ENCODE measurements at regions not wholly inside any gene's neighbourhood (a gene's known extent, or its start where the extent isn't known, plus 50 kb on each side); places are given as distances from the start of the nearest gene placed in this dataset.

DNA sequence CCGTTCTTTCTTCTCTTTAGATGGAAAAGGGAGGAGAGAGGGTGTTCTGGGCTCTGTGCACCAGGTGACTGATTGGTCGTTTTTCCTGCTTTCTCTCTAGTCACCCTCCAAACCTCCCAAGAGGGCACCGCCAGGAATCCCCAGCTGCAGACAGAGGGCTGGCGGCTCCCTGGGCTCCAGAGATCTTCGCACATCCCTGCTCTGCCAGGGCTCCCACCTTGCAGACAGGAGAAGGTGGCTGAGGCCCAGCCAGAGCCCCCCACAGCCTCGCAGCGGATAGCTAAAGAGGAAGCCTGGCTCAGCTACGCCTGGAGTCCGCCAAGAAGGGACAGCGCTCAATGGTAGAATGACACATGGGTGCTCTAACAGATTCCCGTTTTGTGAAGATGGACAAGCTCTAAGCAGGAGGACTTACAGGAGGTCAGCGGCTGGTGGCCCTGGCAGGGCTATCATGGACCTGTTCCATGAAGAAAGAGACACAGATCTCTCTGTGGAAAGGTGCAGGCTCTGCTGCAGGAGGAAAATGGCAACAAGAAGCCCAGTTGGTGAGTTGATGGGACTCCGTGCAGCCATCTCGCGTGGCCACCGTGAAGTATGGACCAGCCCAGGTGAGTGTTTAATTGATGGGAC is 976.9 kb downstream of the BRD1 start:
- no peak for DNase-seq
- Histone ChIP-seq H3K27ac (ENCODE audit: insufficient read depth, low read length, poor library complexity, severe bottlenecking) (no peak overlapping the region), H3K36me3 (ENCODE audit: control insufficient read depth, insufficient read depth, low read length) (no peaks in the 10 kb centered on the region), H3K9me3 (ENCODE audit: control insufficient read depth in 2 of 2, low read length in 2 of 2) (no peaks in the 10 kb centered on the region), H3K4me3 (ENCODE audit: low read depth, low read length) (no peak overlapping the region), H3K27me3 (ENCODE audit: control insufficient read depth, insufficient read depth, low read length) (no peaks in the 10 kb centered on the region), H3K4me1 (ENCODE audit: control insufficient read depth, insufficient read depth, low read length, poor library complexity, severe bottlenecking) (no peaks in the 10 kb centered on the region)
- Mint-ChIP-seq H3K27me3 (peaks cover 5% of the 10 kb centered on the region), H3K36me3 (no peaks in the 10 kb centered on the region), H3K4me3 (no peak overlapping the region), H3K27ac (no peak overlapping the region), H3K9me3 (peaks cover 0 to 1% (median 0%) of the 10 kb centered on the region in 7 donors), H3K4me1 (no peaks in the 10 kb centered on the region)
- no peak for ATAC-seq (ENCODE audit: low read depth in 2 of 2)

DNA sequence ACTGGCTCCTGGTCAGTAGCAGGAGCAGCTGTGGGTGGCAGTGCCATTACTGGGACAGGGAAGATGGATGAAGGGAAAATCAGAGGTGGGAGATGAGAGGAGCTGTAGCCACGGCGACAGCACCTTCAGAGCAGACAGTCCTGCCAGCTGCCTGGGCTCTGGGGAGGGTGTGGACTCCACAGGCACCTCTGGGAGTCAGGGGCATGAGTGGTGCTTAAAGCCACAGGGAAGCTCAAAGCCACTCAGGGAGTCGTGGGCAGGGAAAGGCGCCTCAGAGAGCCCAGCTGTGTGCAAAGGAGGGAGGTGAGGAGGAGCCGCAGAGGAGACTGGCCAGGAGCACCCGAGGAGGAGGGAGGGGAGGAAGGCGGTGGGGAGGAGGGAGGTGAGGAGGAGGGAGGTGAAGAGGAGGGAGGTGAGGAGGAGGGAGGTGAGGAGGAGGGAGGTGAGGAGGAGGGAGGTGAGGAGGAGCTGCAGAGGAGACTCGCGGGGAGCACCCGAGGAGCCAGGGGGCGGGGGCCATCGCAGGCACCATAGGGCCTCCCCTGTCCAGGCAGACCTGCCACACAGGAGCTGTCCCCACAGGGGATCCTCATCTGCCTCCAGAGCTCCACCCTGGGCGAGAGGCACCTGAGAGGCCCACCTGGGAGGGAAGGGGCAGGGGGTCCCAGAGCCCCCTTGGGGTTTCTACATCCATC is 977.6 kb downstream of the BRD1 start:
- H3K4me1 Mint-ChIP-seq: no peaks in the 10 kb centered on the region
- no peak overlapping the region for H3K27ac Mint-ChIP-seq
- peaks cover 0 to 1% (median 0%) of the 10 kb centered on the region in 7 donors for H3K9me3 Mint-ChIP-seq
- no peaks in the 10 kb centered on the region for H3K27me3 ChIP-seq (ENCODE audit: control insufficient read depth, insufficient read depth, low read length)
- DNase-seq: no peak
- no peaks in the 10 kb centered on the region for H3K9me3 ChIP-seq (ENCODE audit: control insufficient read depth in 2 of 2, low read length in 2 of 2)
- H3K4me3 Mint-ChIP-seq: no peak overlapping the region
- no peak overlapping the region for H3K27ac ChIP-seq (ENCODE audit: insufficient read depth, low read length, poor library complexity, severe bottlenecking)
- no peak overlapping the region for H3K4me3 ChIP-seq (ENCODE audit: low read depth, low read length)
- H3K36me3 ChIP-seq (ENCODE audit: control insufficient read depth, insufficient read depth, low read length): no peaks in the 10 kb centered on the region
- H3K36me3 Mint-ChIP-seq: no peaks in the 10 kb centered on the region
- H3K27me3 Mint-ChIP-seq: peaks cover 5% of the 10 kb centered on the region
- ATAC-seq (ENCODE audit: low read depth in 2 of 2): no peak
- no peaks in the 10 kb centered on the region for H3K4me1 ChIP-seq (ENCODE audit: control insufficient read depth, insufficient read depth, low read length, poor library complexity, severe bottlenecking)

DNA sequence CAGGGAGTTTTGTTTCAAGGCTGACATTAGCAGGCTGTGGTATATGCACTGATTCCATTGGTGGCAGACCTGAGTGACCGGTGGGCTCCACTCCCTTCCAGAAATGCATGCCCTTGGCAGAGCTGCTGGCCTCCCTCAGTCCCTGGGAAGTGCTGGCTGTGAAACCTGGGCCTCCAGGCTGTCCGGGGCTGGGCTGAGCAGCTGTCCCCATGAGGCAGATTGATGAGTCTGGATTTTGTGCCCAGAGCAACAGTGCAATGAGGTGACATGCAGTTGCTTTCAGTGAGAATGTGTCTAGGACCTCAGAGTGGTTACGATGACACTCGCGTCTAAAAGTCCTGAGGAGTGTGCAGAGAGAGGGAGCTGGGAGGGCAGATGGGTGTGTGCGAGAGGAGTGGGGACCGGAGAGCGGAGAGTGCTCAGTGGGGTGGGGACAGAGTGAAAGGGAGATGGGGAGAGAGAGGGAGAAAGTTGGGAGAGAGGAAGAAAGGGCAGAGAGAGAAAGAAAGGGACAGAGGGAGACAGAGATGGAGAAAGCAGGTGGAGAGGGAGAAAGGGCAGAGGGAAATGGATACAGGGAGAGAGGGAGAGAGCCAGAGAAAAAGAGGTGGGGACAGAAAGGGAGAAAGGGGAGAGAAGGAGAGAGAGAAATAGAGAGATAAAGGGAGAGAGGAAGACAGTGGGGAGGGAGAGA is 978.3 kb downstream of the BRD1 start:
- Histone ChIP-seq H3K27ac (ENCODE audit: insufficient read depth, low read length, poor library complexity, severe bottlenecking) (no peak overlapping the region), H3K4me1 (ENCODE audit: control insufficient read depth, insufficient read depth, low read length, poor library complexity, severe bottlenecking) (no peaks in the 10 kb centered on the region), H3K27me3 (ENCODE audit: control insufficient read depth, insufficient read depth, low read length) (no peaks in the 10 kb centered on the region), H3K4me3 (ENCODE audit: low read depth, low read length) (no peak overlapping the region), H3K9me3 (ENCODE audit: control insufficient read depth in 2 of 2, low read length in 2 of 2) (no peaks in the 10 kb centered on the region), H3K36me3 (ENCODE audit: control insufficient read depth, insufficient read depth, low read length) (no peaks in the 10 kb centered on the region)
- peaks cover 0 to 3% (median 0%) of the 10 kb centered on the region in 7 donors for H3K9me3 Mint-ChIP-seq
- peaks cover 5% of the 10 kb centered on the region for H3K27me3 Mint-ChIP-seq
- no peak overlapping the region for H3K4me3 Mint-ChIP-seq
- ATAC-seq (ENCODE audit: low read depth in 2 of 2) (no peak), DNase-seq (no peak)
- peaks cover 0 to 5% (median 0%) of the 10 kb centered on the region in 4 donors for H3K4me1 Mint-ChIP-seq
- peak overlapping the region in 1 of 3 donors; percentile 48 for H3K27ac Mint-ChIP-seq
- no peaks in the 10 kb centered on the region for H3K36me3 Mint-ChIP-seq

DNA sequence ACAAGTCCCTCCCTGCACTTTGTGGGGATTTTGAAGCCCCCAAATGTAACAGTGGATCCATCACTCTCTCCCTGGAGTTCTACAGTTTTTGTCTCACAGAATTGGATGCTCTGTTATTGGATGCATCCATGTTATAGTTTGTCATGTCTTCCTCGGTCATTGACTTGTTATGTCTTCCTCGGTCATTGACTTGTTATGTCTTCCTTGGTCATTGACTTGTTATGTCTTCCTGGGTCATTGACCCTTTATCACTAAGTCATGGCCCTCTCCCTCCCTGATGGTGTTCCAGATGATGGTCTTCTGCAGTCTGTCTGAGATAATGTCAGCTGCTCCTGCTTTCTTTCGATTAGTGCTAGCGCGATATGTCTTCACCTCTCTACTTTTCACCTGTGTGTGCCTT is 981.5 kb downstream of the BRD1 start:
- H3K4me1 Mint-ChIP-seq: peaks cover 0 to 5% (median 0%) of the 10 kb centered on the region in 4 donors
- H3K27me3 Mint-ChIP-seq: peaks cover 5% of the 10 kb centered on the region
- ATAC-seq (ENCODE audit: low read depth in 2 of 2): no peak

DNA sequence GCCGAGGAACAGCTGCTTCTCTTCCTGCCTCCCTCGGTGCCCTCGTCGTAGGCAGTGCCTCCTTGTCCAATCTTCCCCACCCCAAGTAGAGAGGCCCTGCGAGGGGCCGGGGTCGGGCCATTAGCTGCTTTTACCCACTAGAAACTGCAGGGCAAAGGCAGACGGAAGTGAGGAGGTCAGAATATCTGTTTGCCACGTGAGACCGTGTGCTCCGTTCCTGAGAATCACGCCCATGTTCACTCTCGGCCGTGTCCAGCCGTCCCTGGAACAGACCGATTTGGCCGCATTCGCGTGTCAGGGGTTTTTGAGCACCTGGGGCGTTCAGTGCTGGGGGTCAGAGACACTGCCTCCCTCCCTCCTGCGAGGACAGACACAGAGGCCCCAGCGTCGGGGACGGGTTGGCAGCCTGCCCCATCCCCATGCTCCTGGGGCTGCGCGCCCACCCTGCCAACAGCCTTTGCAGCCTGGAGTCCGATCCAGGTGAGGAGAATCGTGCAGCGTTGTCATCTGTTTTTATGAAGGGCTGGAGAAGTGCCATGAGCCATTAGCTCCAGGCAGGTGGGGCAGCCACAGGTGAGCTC is 982.2 kb downstream of the BRD1 start:
- Histone ChIP-seq H3K27ac (ENCODE audit: insufficient read depth, low read length, poor library complexity, severe bottlenecking) (no peak overlapping the region), H3K27me3 (ENCODE audit: control insufficient read depth, insufficient read depth, low read length) (no peaks in the 10 kb centered on the region), H3K4me1 (ENCODE audit: control insufficient read depth, insufficient read depth, low read length, poor library complexity, severe bottlenecking) (no peaks in the 10 kb centered on the region), H3K4me3 (ENCODE audit: low read depth, low read length) (no peak overlapping the region), H3K36me3 (ENCODE audit: control insufficient read depth, insufficient read depth, low read length) (no peaks in the 10 kb centered on the region), H3K9me3 (ENCODE audit: control insufficient read depth in 2 of 2, low read length in 2 of 2) (no peaks in the 10 kb centered on the region)
- Mint-ChIP-seq H3K27me3 (peaks cover 5% of the 10 kb centered on the region), H3K27ac (peak overlapping the region in 1 of 3 donors; percentile 54), H3K4me1 (peaks cover 0 to 5% (median 0%) of the 10 kb centered on the region in 4 donors), H3K4me3 (no peak overlapping the region), H3K36me3 (no peaks in the 10 kb centered on the region), H3K9me3 (peaks cover 0 to 2% (median 0%) of the 10 kb centered on the region in 7 donors)
- ATAC-seq (ENCODE audit: low read depth in 2 of 2): no peak
- no peak for DNase-seq

More for the DNA sequence above, 981.5 kb downstream of the BRD1 start:
- Mint-ChIP-seq H3K36me3 (no peaks in the 10 kb centered on the region), H3K27ac (no peak overlapping the region), H3K9me3 (peaks cover 0 to 2% (median 0%) of the 10 kb centered on the region in 7 donors), H3K4me3 (no peak overlapping the region)
- Histone ChIP-seq H3K36me3 (ENCODE audit: control insufficient read depth, insufficient read depth, low read length) (no peaks in the 10 kb centered on the region), H3K4me1 (ENCODE audit: control insufficient read depth, insufficient read depth, low read length, poor library complexity, severe bottlenecking) (no peaks in the 10 kb centered on the region), H3K27me3 (ENCODE audit: control insufficient read depth, insufficient read depth, low read length) (no peaks in the 10 kb centered on the region), H3K27ac (ENCODE audit: insufficient read depth, low read length, poor library complexity, severe bottlenecking) (no peak overlapping the region), H3K4me3 (ENCODE audit: low read depth, low read length) (no peak overlapping the region), H3K9me3 (ENCODE audit: control insufficient read depth in 2 of 2, low read length in 2 of 2) (no peaks in the 10 kb centered on the region)
- no peak for DNase-seq

DNA sequence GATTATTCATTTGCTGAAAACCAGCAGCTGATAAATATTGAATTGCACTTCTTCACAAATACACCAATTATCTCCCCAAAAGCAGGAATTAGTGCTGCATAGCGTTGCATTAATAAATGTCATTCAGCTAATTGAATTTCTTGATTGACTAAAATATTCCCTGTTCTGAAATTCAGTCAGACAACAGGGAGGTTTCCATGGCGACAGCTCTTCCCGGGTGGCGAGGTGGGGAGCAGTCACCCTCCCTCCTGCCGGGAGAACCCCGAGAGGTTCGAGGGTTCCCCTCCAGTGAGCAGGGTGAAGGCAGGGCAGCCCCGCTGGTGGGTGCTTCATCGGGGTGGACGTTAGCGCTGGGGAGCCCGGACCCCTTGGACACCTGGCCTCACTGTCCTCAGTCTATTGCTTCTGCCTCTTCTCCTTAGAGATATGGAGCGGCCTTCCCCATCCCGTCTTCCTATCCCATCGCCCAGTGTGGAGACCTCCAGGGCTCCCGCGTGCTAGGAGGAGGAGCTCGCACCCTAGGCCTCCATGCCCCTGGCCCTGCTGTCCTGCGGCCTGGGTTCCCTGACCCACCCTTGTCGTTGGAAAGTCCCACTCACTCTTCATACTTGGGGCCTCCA is 983.5 kb downstream of the BRD1 start:
- Mint-ChIP-seq H3K4me1 (peaks cover 0 to 5% (median 0%) of the 10 kb centered on the region in 4 donors), H3K4me3 (peak overlapping the region in 1 of 4 donors; percentile 54), H3K27ac (no peak overlapping the region), H3K27me3 (no peaks in the 10 kb centered on the region), H3K9me3 (peaks cover 0 to 2% (median 0%) of the 10 kb centered on the region in 7 donors), H3K36me3 (no peaks in the 10 kb centered on the region)
- Histone ChIP-seq H3K4me3 (ENCODE audit: low read depth, low read length) (no peak overlapping the region), H3K27ac (ENCODE audit: insufficient read depth, low read length, poor library complexity, severe bottlenecking) (no peak overlapping the region), H3K9me3 (ENCODE audit: control insufficient read depth in 2 of 2, low read length in 2 of 2) (no peaks in the 10 kb centered on the region), H3K4me1 (ENCODE audit: control insufficient read depth, insufficient read depth, low read length, poor library complexity, severe bottlenecking) (no peaks in the 10 kb centered on the region), H3K27me3 (ENCODE audit: control insufficient read depth, insufficient read depth, low read length) (no peaks in the 10 kb centered on the region), H3K36me3 (ENCODE audit: control insufficient read depth, insufficient read depth, low read length) (no peaks in the 10 kb centered on the region)
- ATAC-seq (ENCODE audit: low read depth in 2 of 2) (no peak), DNase-seq (no peak)

DNA sequence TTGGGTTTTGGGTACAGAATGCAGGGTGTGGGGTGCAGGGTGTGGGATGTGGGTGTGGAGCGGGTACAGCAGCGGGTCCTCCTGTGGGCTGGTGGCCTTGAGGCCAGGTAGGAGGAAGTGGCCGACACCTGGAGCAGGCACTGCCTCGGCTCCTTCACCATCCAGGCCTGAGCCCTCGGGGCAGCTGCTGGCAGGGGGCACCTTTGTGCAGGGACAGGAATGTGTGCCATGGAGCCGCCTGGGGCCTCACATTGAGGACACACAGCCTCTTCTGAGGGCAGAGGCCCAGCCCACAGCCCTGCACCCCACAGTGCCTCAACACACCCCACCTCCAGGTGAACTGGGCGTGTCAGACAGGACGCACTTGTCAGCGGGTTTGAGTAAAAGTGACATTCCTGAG is 984.0 kb downstream of the BRD1 start:
- Mint-ChIP-seq H3K4me1 (peaks cover 0 to 5% (median 0%) of the 10 kb centered on the region in 4 donors), H3K9me3 (peaks cover 0 to 2% (median 0%) of the 10 kb centered on the region in 7 donors), H3K27me3 (no peaks in the 10 kb centered on the region), H3K4me3 (no peak overlapping the region), H3K27ac (no peak overlapping the region), H3K36me3 (no peaks in the 10 kb centered on the region)
- no peaks in the 10 kb centered on the region for H3K36me3 ChIP-seq (ENCODE audit: control insufficient read depth, insufficient read depth, low read length)
- H3K4me3 ChIP-seq (ENCODE audit: low read depth, low read length): no peak overlapping the region
- no peaks in the 10 kb centered on the region for H3K27me3 ChIP-seq (ENCODE audit: control insufficient read depth, insufficient read depth, low read length)
- H3K27ac ChIP-seq (ENCODE audit: insufficient read depth, low read length, poor library complexity, severe bottlenecking): no peak overlapping the region
- no peak for ATAC-seq (ENCODE audit: low read depth in 2 of 2)
- H3K4me1 ChIP-seq (ENCODE audit: control insufficient read depth, insufficient read depth, low read length, poor library complexity, severe bottlenecking): no peaks in the 10 kb centered on the region
- no peaks in the 10 kb centered on the region for H3K9me3 ChIP-seq (ENCODE audit: control insufficient read depth in 2 of 2, low read length in 2 of 2)
- DNase-seq: no peak
